ENCODE measurements at regions not wholly inside any gene's neighbourhood (a gene's known extent, or its start where the extent isn't known, plus 50 kb on each side); places are given as distances from the start of the nearest gene placed in this dataset.

DNA sequence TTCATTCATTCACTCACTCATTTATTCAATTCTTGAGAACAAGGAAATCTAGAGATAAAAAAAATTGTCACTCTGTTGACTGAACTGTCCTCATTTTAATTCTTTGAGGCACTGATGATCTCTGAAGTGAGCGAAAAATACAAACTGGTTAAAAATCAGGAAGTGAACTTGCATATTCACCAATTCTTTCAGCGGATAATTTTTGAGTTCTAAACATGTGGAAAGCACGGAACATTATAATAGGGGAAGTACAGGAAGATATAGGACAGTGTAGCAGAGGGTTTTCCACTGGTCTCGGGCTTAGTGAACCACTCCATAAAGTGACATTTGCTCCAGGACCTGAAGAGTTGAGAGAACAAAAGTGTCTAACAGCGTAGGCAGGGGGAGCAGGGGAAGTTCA is 169.5 kb downstream of the TLR4 start:
- no peaks in the 10 kb centered on the region for H3K4me1 Mint-ChIP-seq
- DNase-seq (no peak), ATAC-seq (no peak)
- H3K9me3 ChIP-seq (ENCODE audit: control insufficient read depth, low read length, poor library complexity, severe bottlenecking), result no peaks in the 10 kb centered on the region
- H3K36me3 Mint-ChIP-seq (ENCODE audit: low read depth), result no peaks in the 10 kb centered on the region
- H3K4me3 Mint-ChIP-seq, result no peak overlapping the region
- no peak overlapping the region for H3K27ac Mint-ChIP-seq
- no peaks in the 10 kb centered on the region for H3K27me3 Mint-ChIP-seq

DNA sequence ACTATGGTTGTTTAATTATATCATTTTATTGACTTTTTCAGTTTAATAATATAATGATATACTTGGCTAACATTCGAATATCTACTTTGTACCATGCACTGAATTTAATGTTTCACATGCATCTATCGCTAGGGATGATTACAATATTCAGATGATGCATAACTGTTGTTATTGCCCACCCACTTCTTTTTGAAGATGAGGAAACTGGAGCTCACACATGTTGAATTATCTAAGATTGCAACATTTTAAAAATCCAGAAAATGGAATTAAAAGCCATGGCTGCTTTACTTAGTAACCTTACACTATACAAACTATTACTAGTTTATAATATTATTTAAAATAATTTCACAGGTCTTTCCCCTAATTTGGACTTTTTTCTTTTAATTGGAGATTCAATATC is 171.7 kb downstream of the TLR4 start:
- no peak for DNase-seq
- no peak overlapping the region for H3K27ac Mint-ChIP-seq
- no peaks in the 10 kb centered on the region for H3K36me3 Mint-ChIP-seq (ENCODE audit: low read depth)
- H3K27me3 Mint-ChIP-seq, result no peaks in the 10 kb centered on the region
- H3K4me1 Mint-ChIP-seq, result no peaks in the 10 kb centered on the region
- no peak overlapping the region for H3K4me3 Mint-ChIP-seq
- no peak for ATAC-seq
- H3K9me3 ChIP-seq (ENCODE audit: control insufficient read depth, low read length, poor library complexity, severe bottlenecking), result no peaks in the 10 kb centered on the region

DNA sequence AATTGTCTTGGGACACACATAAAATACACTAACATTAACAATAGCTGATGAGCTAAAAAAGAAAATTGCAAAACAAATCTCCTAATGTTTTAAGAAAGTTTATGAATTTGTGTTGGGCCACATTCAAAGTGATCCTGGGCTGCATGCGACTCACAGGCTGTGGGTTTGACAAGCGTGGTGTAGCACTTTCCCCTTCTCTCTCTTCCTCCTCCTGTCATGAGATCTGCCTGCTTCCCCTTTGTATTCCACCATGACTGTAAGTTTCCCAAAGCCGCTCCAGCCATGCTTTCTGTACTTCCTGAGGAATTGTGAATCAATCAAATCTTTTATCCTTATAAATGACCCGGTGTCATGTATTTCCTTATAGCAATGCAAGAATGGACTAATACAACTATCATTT is 178.0 kb downstream of the TLR4 start:
- no peak for DNase-seq
- Mint-ChIP-seq H3K4me1 (no peaks in the 10 kb centered on the region), H3K27me3 (peaks cover 8% of the 10 kb centered on the region), H3K27ac (no peak overlapping the region), H3K36me3 (ENCODE audit: low read depth) (no peaks in the 10 kb centered on the region), H3K4me3 (no peak overlapping the region)
- H3K9me3 ChIP-seq (ENCODE audit: control insufficient read depth, low read length, poor library complexity, severe bottlenecking), result no peaks in the 10 kb centered on the region
- ATAC-seq, result no peak

GRCh38 chr9:117886616-117887015 is 182.4 kb downstream of the TLR4 start:
- H3K4me3 Mint-ChIP-seq, result no peak overlapping the region
- peaks cover 8% of the 10 kb centered on the region for H3K27me3 Mint-ChIP-seq
- no peak overlapping the region for H3K27ac Mint-ChIP-seq
- H3K36me3 Mint-ChIP-seq (ENCODE audit: low read depth), result no peaks in the 10 kb centered on the region
- no peak for ATAC-seq
- no peak for DNase-seq
- H3K9me3 ChIP-seq (ENCODE audit: control insufficient read depth, low read length, poor library complexity, severe bottlenecking), result no peaks in the 10 kb centered on the region
- H3K4me1 Mint-ChIP-seq, result no peaks in the 10 kb centered on the region

- Mint-ChIP-seq H3K27me3 (peaks cover 2% of the 10 kb centered on the region), H3K4me1 (no peaks in the 10 kb centered on the region), H3K36me3 (ENCODE audit: low read depth) (no peaks in the 10 kb centered on the region), H3K4me3 (no peak overlapping the region), H3K27ac (no peak overlapping the region)
- DNase-seq (no peak), ATAC-seq (no peak)
- H3K9me3 ChIP-seq (ENCODE audit: control insufficient read depth, low read length, poor library complexity, severe bottlenecking), result no peaks in the 10 kb centered on the region
Measured at GRCh38 chr9:117887383-117887782, 183.2 kb downstream of the TLR4 start.

- Mint-ChIP-seq H3K27ac (no peak overlapping the region), H3K36me3 (ENCODE audit: low read depth) (no peaks in the 10 kb centered on the region), H3K4me1 (no peaks in the 10 kb centered on the region), H3K4me3 (no peak overlapping the region), H3K27me3 (no peaks in the 10 kb centered on the region)
- no peaks in the 10 kb centered on the region for H3K9me3 ChIP-seq (ENCODE audit: control insufficient read depth, low read length, poor library complexity, severe bottlenecking)
- no peak for ATAC-seq
- no peak for DNase-seq
Measured at GRCh38 chr9:117887941-117888340, 183.7 kb downstream of the TLR4 start.

GRCh38 chr9:117903453-117903852 is 199.2 kb downstream of the TLR4 start:
- H3K9me3 ChIP-seq (ENCODE audit: control insufficient read depth, low read length, poor library complexity, severe bottlenecking), result no peaks in the 10 kb centered on the region
- ATAC-seq, result no peak
- Mint-ChIP-seq H3K4me3 (no peak overlapping the region), H3K27me3 (no peaks in the 10 kb centered on the region), H3K27ac (no peak overlapping the region), H3K36me3 (ENCODE audit: low read depth) (no peaks in the 10 kb centered on the region), H3K4me1 (no peaks in the 10 kb centered on the region)
- DNase-seq, result no peak

- Mint-ChIP-seq H3K27me3 (no peaks in the 10 kb centered on the region), H3K27ac (no peak overlapping the region), H3K4me3 (no peak overlapping the region), H3K36me3 (ENCODE audit: low read depth) (no peaks in the 10 kb centered on the region), H3K4me1 (no peaks in the 10 kb centered on the region)
- peaks cover 1% of the 10 kb centered on the region for H3K9me3 ChIP-seq (ENCODE audit: control insufficient read depth, low read length, poor library complexity, severe bottlenecking)
- DNase-seq, result no peak
- no peak for ATAC-seq
Measured at GRCh38 chr9:117906763-117907162, 202.6 kb downstream of the TLR4 start.

GRCh38 chr9:117907420-117907819 is 203.2 kb downstream of the TLR4 start:
- Mint-ChIP-seq H3K36me3 (ENCODE audit: low read depth) (no peaks in the 10 kb centered on the region), H3K27me3 (no peaks in the 10 kb centered on the region), H3K4me1 (no peaks in the 10 kb centered on the region), H3K27ac (no peak overlapping the region), H3K4me3 (no peak overlapping the region)
- DNase-seq (no peak), ATAC-seq (no peak)
- H3K9me3 ChIP-seq (ENCODE audit: control insufficient read depth, low read length, poor library complexity, severe bottlenecking), result peaks cover 2% of the 10 kb centered on the region

- peaks cover 2% of the 10 kb centered on the region for H3K9me3 ChIP-seq (ENCODE audit: control insufficient read depth, low read length, poor library complexity, severe bottlenecking)
- no peak for DNase-seq
- Mint-ChIP-seq H3K36me3 (ENCODE audit: low read depth) (no peaks in the 10 kb centered on the region), H3K4me1 (no peaks in the 10 kb centered on the region), H3K27ac (no peak overlapping the region), H3K4me3 (no peak overlapping the region), H3K27me3 (no peaks in the 10 kb centered on the region)
- ATAC-seq, result no peak
Measured at GRCh38 chr9:117916291-117916690, 212.1 kb downstream of the TLR4 start.

DNA sequence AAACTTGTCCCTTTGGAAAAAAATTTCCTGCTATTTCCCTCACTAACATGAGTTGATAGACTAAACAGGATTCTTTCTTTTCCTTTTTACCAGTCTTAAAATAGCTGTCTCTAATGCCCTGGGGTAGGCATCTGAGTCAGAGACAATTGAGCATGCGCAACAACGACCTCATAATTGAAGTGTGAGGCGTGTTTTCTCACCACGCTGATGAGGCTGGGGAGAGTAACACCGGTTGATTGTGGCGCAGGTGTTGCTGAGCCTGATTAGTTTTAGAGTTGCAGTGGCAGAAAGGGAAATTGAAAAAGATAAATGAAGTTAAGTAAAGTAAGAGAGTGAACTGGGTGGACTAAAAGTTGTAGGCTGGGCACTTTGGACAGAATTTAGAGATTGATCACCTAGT is 213.7 kb downstream of the TLR4 start:
- DNase-seq (no peak), ATAC-seq (no peak)
- no peaks in the 10 kb centered on the region for H3K27me3 Mint-ChIP-seq
- no peaks in the 10 kb centered on the region for H3K36me3 Mint-ChIP-seq (ENCODE audit: low read depth)
- no peaks in the 10 kb centered on the region for H3K9me3 ChIP-seq (ENCODE audit: control insufficient read depth, low read length, poor library complexity, severe bottlenecking)
- no peak overlapping the region for H3K27ac Mint-ChIP-seq
- H3K4me3 Mint-ChIP-seq, result no peak overlapping the region
- H3K4me1 Mint-ChIP-seq, result no peaks in the 10 kb centered on the region

GRCh38 chr9:117919538-117919937 is 215.3 kb downstream of the TLR4 start:
- no peaks in the 10 kb centered on the region for H3K36me3 Mint-ChIP-seq (ENCODE audit: low read depth)
- H3K27me3 Mint-ChIP-seq, result peaks cover 4% of the 10 kb centered on the region
- no peak overlapping the region for H3K4me3 Mint-ChIP-seq
- ATAC-seq (no peak), DNase-seq (no peak)
- no peaks in the 10 kb centered on the region for H3K4me1 Mint-ChIP-seq
- no peaks in the 10 kb centered on the region for H3K9me3 ChIP-seq (ENCODE audit: control insufficient read depth, low read length, poor library complexity, severe bottlenecking)
- no peak overlapping the region for H3K27ac Mint-ChIP-seq

DNA sequence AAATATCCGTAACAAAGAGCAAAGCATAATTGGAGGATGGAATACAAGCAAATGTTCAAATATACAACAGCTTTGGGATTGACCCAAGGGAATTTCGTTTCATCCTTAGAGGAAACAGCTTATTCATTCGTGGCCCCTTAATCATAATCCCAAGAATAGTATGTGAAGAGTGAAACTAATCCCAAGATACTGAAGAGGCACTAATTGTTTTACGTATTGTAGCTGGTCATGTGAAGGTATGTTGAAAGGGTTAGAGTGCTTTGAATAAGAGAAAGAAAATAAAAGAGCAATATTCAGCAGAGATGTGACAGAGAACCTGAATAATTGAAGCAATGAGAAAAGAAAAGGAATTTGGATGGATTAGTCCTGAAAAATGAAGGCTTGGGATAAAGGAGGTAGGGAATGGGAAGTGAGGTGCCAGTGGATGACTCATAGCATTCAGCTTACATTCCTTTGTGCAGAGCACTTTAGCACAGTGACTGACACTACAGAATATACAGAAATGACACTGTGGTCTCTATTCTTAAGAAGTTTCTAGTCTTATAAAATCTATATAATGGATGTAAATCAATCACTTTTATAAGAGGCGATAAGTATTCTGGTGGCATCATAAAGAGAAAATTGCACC is 221.9 kb downstream of the TLR4 start:
- H3K9me3 ChIP-seq (ENCODE audit: control insufficient read depth, low read length, poor library complexity, severe bottlenecking), result no peaks in the 10 kb centered on the region
- Mint-ChIP-seq H3K36me3 (ENCODE audit: low read depth) (no peaks in the 10 kb centered on the region), H3K27me3 (peaks cover 10% of the 10 kb centered on the region), H3K27ac (no peak overlapping the region), H3K4me1 (no peaks in the 10 kb centered on the region), H3K4me3 (no peak overlapping the region)
- no peak for DNase-seq
- ATAC-seq, result no peak

DNA sequence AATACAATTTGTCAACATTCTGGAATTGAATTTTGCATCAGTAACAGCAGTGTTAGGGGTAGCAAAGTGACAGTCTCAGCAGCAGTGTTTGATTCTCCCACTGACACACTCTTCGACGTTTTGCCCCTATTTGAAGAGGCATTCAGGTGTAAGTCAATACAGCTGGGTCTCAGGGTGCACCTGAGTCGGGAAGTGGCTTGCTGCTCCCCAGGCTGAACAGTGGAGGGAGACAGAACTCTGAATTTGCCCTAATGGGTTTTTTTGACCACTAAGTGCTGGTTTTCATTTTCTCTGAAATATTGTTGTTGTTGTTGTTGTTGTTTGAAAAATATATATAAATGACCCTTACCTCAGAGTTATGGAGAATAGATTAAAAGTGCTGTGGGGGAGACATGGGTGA is 223.2 kb downstream of the TLR4 start:
- no peak for DNase-seq

More for the DNA sequence above, 223.2 kb downstream of the TLR4 start:
- H3K9me3 ChIP-seq (ENCODE audit: control insufficient read depth, low read length, poor library complexity, severe bottlenecking), result no peaks in the 10 kb centered on the region
- no peaks in the 10 kb centered on the region for H3K36me3 Mint-ChIP-seq (ENCODE audit: low read depth)
- peaks cover 10% of the 10 kb centered on the region for H3K27me3 Mint-ChIP-seq
- H3K4me1 Mint-ChIP-seq, result no peaks in the 10 kb centered on the region
- H3K4me3 Mint-ChIP-seq, result no peak overlapping the region
- no peak for ATAC-seq
- H3K27ac Mint-ChIP-seq, result no peak overlapping the region

Data from T-helper 17 cell (primary cell).